Upper lobe of left lung (tissue), 4 donors: ENCODE measurements at regions not wholly inside any gene's neighbourhood (a gene's known extent, or its start where the extent isn't known, plus 50 kb on each side); places are given as distances from the start of the nearest gene placed in this dataset.

Experiments used
- CTCF ChIP-seq, 6 experiments: fragments of 450-650 bp in 4 of 6; fragments of 200-600 bp in 2 of 6; sonication (generic) in 2 of 6; IDR thresholded peaks; one replicate each; pipeline ENCODE4 v1.5.1; 2016 to 2019; ENCODE audit warnings: antibody characterized with exemption in 6 of 6
- POLR2A ChIP-seq, 4 donors: fragments of 450-650 bp; IDR thresholded peaks; one replicate each; pipeline ENCODE4 v1.5.1; 2016 to 2017; ENCODE audit warnings: antibody characterized with exemption in 4 of 4, mild to moderate bottlenecking in 2 of 4
- POLR2AphosphoS5 ChIP-seq, 2 donors: sonication (generic); formaldehyde crosslinking; IDR thresholded peaks; one replicate each; pipeline ENCODE4 v1.5.1; 2017; ENCODE audit warnings: antibody characterized with exemption in 2 of 2

- no peak for TF ChIP-seq CTCF (IDR thresholded peaks at IDR 0.05)
- TF ChIP-seq POLR2A (IDR thresholded peaks at IDR 0.05): no peak
- TF ChIP-seq POLR2AphosphoS5 (IDR thresholded peaks at IDR 0.05): no peak
Observed at GRCh38 chr4:100630341-100630740, 112.5 kb upstream of the EMCN start.
